ENCODE measurements at regions not wholly inside any gene's neighbourhood (a gene's known extent, or its start where the extent isn't known, plus 50 kb on each side); places are given as distances from the start of the nearest gene placed in this dataset.

- no peak for TF ChIP-seq POLR2A (IDR thresholded peaks at IDR 0.05)
- TF ChIP-seq, protein P1, sequence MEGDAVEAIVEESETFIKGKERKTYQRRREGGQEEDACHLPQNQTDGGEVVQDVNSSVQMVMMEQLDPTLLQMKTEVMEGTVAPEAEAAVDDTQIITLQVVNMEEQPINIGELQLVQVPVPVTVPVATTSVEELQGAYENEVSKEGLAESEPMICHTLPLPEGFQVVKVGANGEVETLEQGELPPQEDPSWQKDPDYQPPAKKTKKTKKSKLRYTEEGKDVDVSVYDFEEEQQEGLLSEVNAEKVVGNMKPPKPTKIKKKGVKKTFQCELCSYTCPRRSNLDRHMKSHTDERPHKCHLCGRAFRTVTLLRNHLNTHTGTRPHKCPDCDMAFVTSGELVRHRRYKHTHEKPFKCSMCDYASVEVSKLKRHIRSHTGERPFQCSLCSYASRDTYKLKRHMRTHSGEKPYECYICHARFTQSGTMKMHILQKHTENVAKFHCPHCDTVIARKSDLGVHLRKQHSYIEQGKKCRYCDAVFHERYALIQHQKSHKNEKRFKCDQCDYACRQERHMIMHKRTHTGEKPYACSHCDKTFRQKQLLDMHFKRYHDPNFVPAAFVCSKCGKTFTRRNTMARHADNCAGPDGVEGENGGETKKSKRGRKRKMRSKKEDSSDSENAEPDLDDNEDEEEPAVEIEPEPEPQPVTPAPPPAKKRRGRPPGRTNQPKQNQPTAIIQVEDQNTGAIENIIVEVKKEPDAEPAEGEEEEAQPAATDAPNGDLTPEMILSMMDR (IDR thresholded peaks at IDR 0.05) = no peak
These were observed 127.5 kb upstream of the CRHR1 start for GRCh38 chr17:45656527-45657181.

Measured in testis (tissue), 2 donors.